IMR-90 (cell line): ENCODE measurements at regions not wholly inside any gene's neighbourhood (a gene's known extent, or its start where the extent isn't known, plus 50 kb on each side); places are given as distances from the start of the nearest gene placed in this dataset.

ENCODE experiments used
- MXI1 ChIP-seq: IDR thresholded peaks from 2 replicates; pipeline ENCODE4 v1.6.1; 2012; ENCODE audit warnings: low read depth, mild to moderate bottlenecking, low read length, moderate library complexity, borderline replicate concordance
- TF ChIP-seq, protein P1 (sequence below): conservative IDR thresholded peaks from 2 replicates; pipeline ENCODE4 v1.5.1; 2012; ENCODE audit warnings: mild to moderate bottlenecking, low read depth, low read length, improper control_type of control experiment

DNA sequence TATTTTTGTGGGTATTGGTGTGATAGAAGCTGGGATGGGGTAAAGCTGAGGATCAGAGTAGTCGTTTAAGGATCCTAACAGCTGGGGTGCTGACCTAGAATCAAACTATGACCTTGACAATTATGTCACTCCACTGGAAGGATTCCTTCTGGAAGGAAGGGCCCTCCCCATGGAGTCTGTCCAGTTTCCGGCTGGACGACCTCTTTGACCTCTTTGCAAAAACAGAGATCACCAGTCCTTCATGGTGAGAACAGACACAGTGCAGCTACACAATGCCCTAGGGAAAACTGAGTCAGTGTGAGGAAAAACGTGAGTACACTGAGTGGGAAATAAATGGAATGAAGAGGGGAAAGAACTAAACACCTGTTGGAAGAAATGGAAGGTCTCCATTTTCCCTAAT is 445.6 kb downstream of the MAT2B start:
- TF ChIP-seq MXI1 = no peak
- TF ChIP-seq, protein P1, sequence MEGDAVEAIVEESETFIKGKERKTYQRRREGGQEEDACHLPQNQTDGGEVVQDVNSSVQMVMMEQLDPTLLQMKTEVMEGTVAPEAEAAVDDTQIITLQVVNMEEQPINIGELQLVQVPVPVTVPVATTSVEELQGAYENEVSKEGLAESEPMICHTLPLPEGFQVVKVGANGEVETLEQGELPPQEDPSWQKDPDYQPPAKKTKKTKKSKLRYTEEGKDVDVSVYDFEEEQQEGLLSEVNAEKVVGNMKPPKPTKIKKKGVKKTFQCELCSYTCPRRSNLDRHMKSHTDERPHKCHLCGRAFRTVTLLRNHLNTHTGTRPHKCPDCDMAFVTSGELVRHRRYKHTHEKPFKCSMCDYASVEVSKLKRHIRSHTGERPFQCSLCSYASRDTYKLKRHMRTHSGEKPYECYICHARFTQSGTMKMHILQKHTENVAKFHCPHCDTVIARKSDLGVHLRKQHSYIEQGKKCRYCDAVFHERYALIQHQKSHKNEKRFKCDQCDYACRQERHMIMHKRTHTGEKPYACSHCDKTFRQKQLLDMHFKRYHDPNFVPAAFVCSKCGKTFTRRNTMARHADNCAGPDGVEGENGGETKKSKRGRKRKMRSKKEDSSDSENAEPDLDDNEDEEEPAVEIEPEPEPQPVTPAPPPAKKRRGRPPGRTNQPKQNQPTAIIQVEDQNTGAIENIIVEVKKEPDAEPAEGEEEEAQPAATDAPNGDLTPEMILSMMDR = no peak
